Activated B cell treated with CpG ODN at 0.5 μM for 24 hours (primary cell): ENCODE measurements at regions not wholly inside any gene's neighbourhood (a gene's known extent, or its start where the extent isn't known, plus 50 kb on each side); places are given as distances from the start of the nearest gene placed in this dataset.

Source experiments
- ATAC-seq: fragments of 200-7000 bp; cut with Tn5 transposase; one replicate; pipeline ENCODE4 v1.10.0; 2021; ENCODE audit warnings: low read depth, mild to moderate bottlenecking, moderate library complexity
- CTCF ChIA-PET: fragments of 350-600 bp; sonication (Branson Sonifier 250); formaldehyde crosslinking; loops from one replicate; lab custom pipeline; 2021; ENCODE audit warnings: antibody characterized with exemption; lab: Charles Lee
- POLR2A ChIA-PET: fragments of 350-600 bp; sonication (Branson Sonifier 250); formaldehyde crosslinking; loops from one replicate; lab custom pipeline; 2021; ENCODE audit warnings: antibody characterized with exemption; lab: Charles Lee
- DNase-seq: peaks from one replicate; pipeline ENCODE4 v3.0.0; 2022
- H3K27ac Mint-ChIP-seq: one replicate; pipeline ENCODE4 v1.8.0; 2020; ENCODE audit warnings: mixed read lengths
- H3K27me3 Mint-ChIP-seq: one replicate; pipeline ENCODE4 v1.8.0; 2021; ENCODE audit warnings: mixed read lengths
- H3K36me3 Mint-ChIP-seq: one replicate; pipeline ENCODE4 v1.8.0; 2021; ENCODE audit warnings: low read depth, mixed read lengths
- H3K4me1 Mint-ChIP-seq: one replicate; pipeline ENCODE4 v1.8.0; 2021; ENCODE audit warnings: mixed read lengths
- H3K4me3 Mint-ChIP-seq: one replicate; pipeline ENCODE4 v1.8.0; 2020; ENCODE audit warnings: mild to moderate bottlenecking, mixed read lengths
- H3K9me3 Mint-ChIP-seq: one replicate; pipeline ENCODE4 v1.8.0; 2020; ENCODE audit warnings: mixed read lengths
- CTCF ChIP-seq: fragments of 200-600 bp; IDR thresholded peaks from one replicate; pipeline ENCODE4 v1.8.0; 2022; ENCODE audit warnings: antibody characterized with exemption, mild to moderate bottlenecking
- intact Hi-C: fragments of 100-400 bp; cut with micrococcal nuclease; formaldehyde crosslinking; loops from one replicate; pipeline ENCODE4 v1.15.1; 2024

GRCh38 chr6:164020142-164020541 is 605.6 kb downstream of the QKI start:
- intact Hi-C loops: no loop called here
- H3K9me3 Mint-ChIP-seq: no peaks in the 10 kb centered on the region
- no peak for DNase-seq
- ChIA-PET CTCF (no interaction called here), POLR2A (no interaction called here)
- no peak overlapping the region for H3K4me3 Mint-ChIP-seq
- no peak for TF ChIP-seq CTCF
- no peaks in the 10 kb centered on the region for H3K4me1 Mint-ChIP-seq
- H3K27me3 Mint-ChIP-seq: no peaks in the 10 kb centered on the region
- no peaks in the 10 kb centered on the region for H3K36me3 Mint-ChIP-seq
- H3K27ac Mint-ChIP-seq: no peak overlapping the region
- no peak for ATAC-seq

DNA sequence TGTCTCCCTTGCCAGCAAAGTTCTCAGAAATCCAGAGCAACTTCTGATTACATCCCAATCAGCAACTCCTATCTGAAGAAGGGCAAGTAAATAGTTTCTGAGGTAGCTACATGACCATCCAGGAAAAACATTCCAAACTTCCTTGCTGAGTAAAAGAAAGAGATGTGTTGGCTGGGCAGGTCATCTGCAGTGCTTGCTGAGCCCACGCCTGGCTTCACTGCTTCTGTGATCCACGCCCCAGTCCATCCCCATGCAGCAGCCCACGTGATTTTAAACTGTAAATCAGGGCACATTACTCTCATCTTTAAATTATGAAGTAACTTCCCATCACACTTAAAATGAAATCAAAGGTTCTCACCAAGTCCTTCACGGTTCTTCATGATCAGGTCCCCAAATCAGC is 603.6 kb downstream of the QKI start:
- POLR2A ChIA-PET: no interaction called here
- CTCF ChIA-PET: no interaction called here
- Mint-ChIP-seq H3K27ac (no peak overlapping the region), H3K36me3 (no peaks in the 10 kb centered on the region), H3K27me3 (no peaks in the 10 kb centered on the region), H3K9me3 (no peaks in the 10 kb centered on the region), H3K4me1 (no peaks in the 10 kb centered on the region), H3K4me3 (no peak overlapping the region)
- TF ChIP-seq CTCF: no peak
- ATAC-seq (no peak), DNase-seq (no peak)
- intact Hi-C loops: no loop called here

DNA sequence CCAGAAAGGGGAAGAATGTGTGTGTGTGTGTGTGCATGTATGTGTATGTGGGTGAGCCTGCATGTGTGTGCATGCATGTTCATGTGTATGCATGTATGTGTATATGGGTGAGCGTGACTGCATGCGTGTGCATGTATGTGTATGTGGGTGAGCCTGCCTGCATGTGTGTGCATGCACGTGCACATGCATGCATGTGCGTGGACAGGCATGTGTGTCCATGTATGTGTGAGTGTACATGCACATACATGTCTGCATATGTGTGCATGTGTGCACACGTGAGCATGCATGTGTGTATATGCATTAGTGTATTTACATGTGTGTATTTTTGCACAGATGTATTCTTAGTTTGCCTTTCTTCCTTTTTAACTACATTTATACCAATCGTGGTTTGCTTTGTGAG is 601.5 kb downstream of the QKI start:
- no peaks in the 10 kb centered on the region for H3K4me1 Mint-ChIP-seq
- no peak overlapping the region for H3K27ac Mint-ChIP-seq
- no peak overlapping the region for H3K4me3 Mint-ChIP-seq
- TF ChIP-seq CTCF: no peak
- intact Hi-C loops: no loop called here
- no peaks in the 10 kb centered on the region for H3K36me3 Mint-ChIP-seq
- H3K27me3 Mint-ChIP-seq: no peaks in the 10 kb centered on the region
- no peaks in the 10 kb centered on the region for H3K9me3 Mint-ChIP-seq
- ChIA-PET POLR2A (no interaction called here), CTCF (no interaction called here)
- ATAC-seq (no peak), DNase-seq (no peak)

DNA sequence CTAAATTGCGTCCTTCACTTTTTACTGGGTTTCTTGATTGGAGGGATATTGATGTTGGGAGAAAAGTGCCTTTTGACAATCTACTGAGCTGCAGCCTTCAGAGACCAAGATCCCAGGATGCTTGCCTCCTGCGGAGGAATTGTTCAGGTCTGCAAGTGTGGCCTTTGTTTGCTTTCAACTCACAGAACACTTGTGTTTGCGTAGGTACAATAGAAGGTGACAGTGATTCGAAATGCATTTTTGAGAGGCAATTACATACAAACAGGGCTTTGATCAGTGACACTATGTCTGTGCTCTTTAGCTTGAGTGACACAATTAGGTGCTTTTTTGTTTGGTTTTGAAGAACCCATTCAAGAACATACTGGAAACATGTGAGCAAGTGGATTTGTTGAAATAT is 600.6 kb downstream of the QKI start:
- H3K27me3 Mint-ChIP-seq: no peaks in the 10 kb centered on the region
- CTCF ChIA-PET: no interaction called here
- H3K4me1 Mint-ChIP-seq: no peaks in the 10 kb centered on the region
- ATAC-seq (no peak), DNase-seq (no peak)
- POLR2A ChIA-PET: no interaction called here
- no peaks in the 10 kb centered on the region for H3K36me3 Mint-ChIP-seq
- H3K27ac Mint-ChIP-seq: no peak overlapping the region
- no peaks in the 10 kb centered on the region for H3K9me3 Mint-ChIP-seq
- no peak overlapping the region for H3K4me3 Mint-ChIP-seq
- intact Hi-C loops: no loop called here
- TF ChIP-seq CTCF: no peak

DNA sequence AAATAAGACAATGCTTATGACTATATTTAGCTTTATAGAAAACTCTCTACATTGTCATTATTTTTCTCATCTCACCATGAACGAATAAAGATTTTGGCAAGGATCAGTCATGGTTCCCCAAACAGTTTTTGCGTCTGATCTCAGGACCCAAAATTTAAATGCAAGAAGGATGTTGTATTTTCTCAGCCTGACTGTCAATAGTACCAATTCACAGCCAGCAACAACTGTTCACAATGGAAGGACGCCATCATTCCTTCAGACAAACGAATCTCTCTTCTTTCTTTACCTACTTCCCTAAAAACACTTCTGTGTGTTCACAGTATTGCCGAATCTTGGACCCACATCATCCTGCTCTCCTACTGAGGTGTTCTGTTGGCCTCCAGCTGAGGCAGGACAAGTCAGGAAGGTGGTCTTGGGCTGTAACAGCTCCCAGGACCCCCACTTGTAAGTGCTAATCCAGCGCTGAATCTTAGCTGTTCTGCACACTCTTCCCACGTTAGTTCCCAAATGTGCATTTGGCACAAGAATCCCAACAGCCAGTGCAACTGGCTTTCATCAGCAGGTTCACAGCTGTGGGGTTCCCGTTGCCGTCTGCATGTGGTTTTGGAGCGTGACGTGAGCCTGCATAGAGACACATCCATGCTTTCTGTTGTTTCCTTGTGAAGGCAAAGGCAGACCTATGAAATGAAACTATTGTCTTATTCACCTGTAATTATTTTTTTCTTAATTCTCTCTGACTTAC is 600.0 kb downstream of the QKI start:
- ChIA-PET CTCF (no interaction called here), POLR2A (no interaction called here)
- intact Hi-C loops: no loop called here
- no peak for DNase-seq
- TF ChIP-seq CTCF: no peak
- Mint-ChIP-seq H3K4me1 (no peaks in the 10 kb centered on the region), H3K9me3 (no peaks in the 10 kb centered on the region), H3K27ac (no peak overlapping the region), H3K36me3 (no peaks in the 10 kb centered on the region), H3K4me3 (no peak overlapping the region), H3K27me3 (no peaks in the 10 kb centered on the region)
- no peak for ATAC-seq
